ENCODE measurements at regions not wholly inside any gene's neighbourhood (a gene's known extent, or its start where the extent isn't known, plus 50 kb on each side); places are given as distances from the start of the nearest gene placed in this dataset.

- DNase-seq (ENCODE audit: low spot score): no peak
- H3K4me3 Mint-ChIP-seq (ENCODE audit: low read depth): no peak overlapping the region
- intact Hi-C loops (cut with micrococcal nuclease): no loop called here
- H3K27me3 Mint-ChIP-seq (ENCODE audit: low read depth): no peaks in the 10 kb centered on the region
- H3K9me3 Mint-ChIP-seq: peaks cover 6% of the 10 kb centered on the region
- H3K4me1 Mint-ChIP-seq (ENCODE audit: low read depth): peaks cover 72% of the 10 kb centered on the region
- peaks cover 76% of the 10 kb centered on the region for H3K36me3 Mint-ChIP-seq (ENCODE audit: low read depth)
- no peak overlapping the region for H3K27ac Mint-ChIP-seq
Measured at GRCh38 chr6:11345536-11345935, 113.1 kb upstream of the NEDD9 start.

GRCh38 chr6:11343963-11344723, 111.7 kb upstream of the NEDD9 start:
- Mint-ChIP-seq H3K4me1 (ENCODE audit: low read depth) (peaks cover 68% of the 10 kb centered on the region), H3K27ac (peak overlapping the region; percentile 61), H3K27me3 (ENCODE audit: low read depth) (no peaks in the 10 kb centered on the region), H3K4me3 (ENCODE audit: low read depth) (no peak overlapping the region), H3K9me3 (peaks cover 10% of the 10 kb centered on the region), H3K36me3 (ENCODE audit: low read depth) (peaks cover 74% of the 10 kb centered on the region)
- no peak for DNase-seq (ENCODE audit: low spot score)
- intact Hi-C loops (cut with micrococcal nuclease): loop anchor here (1.0 to 5.0 kb wide), 6 partner anchors 10 to 69 kb away; no protein-coding TSS in a partner anchor

- Mint-ChIP-seq H3K36me3 (ENCODE audit: low read depth) (peaks cover 66% of the 10 kb centered on the region), H3K9me3 (peaks cover 10% of the 10 kb centered on the region), H3K4me3 (ENCODE audit: low read depth) (no peak overlapping the region), H3K27me3 (ENCODE audit: low read depth) (no peaks in the 10 kb centered on the region), H3K27ac (peak overlapping the region; percentile 61), H3K4me1 (ENCODE audit: low read depth) (peaks cover 52% of the 10 kb centered on the region)
- no peak for DNase-seq (ENCODE audit: low spot score)
- intact Hi-C loops (cut with micrococcal nuclease): loop anchor here (1.0 to 5.0 kb wide), 7 partner anchors 12 to 69 kb away; no protein-coding TSS in a partner anchor
Measured at GRCh38 chr6:11341867-11342266, 109.4 kb upstream of the NEDD9 start.

GRCh38 chr6:11341303-11341702, 108.8 kb upstream of the NEDD9 start:
- Mint-ChIP-seq H3K27me3 (ENCODE audit: low read depth) (no peaks in the 10 kb centered on the region), H3K9me3 (peaks cover 10% of the 10 kb centered on the region), H3K4me1 (ENCODE audit: low read depth) (peaks cover 51% of the 10 kb centered on the region), H3K4me3 (ENCODE audit: low read depth) (no peak overlapping the region), H3K36me3 (ENCODE audit: low read depth) (peaks cover 64% of the 10 kb centered on the region), H3K27ac (peak overlapping the region; percentile 31)
- intact Hi-C loops (cut with micrococcal nuclease): loop anchor here (5.0 kb wide), 2 partner anchors 41 to 49 kb away; no protein-coding TSS in a partner anchor
- DNase-seq (ENCODE audit: low spot score): no peak

- H3K4me3 Mint-ChIP-seq (ENCODE audit: low read depth): no peak overlapping the region
Measured at GRCh38 chr6:11339380-11339779, 106.9 kb upstream of the NEDD9 start.

GRCh38 chr6:11337306-11337705, 104.8 kb upstream of the NEDD9 start:
- Mint-ChIP-seq H3K36me3 (ENCODE audit: low read depth) (peaks cover 70% of the 10 kb centered on the region), H3K9me3 (peaks cover 10% of the 10 kb centered on the region), H3K4me1 (ENCODE audit: low read depth) (peaks cover 33% of the 10 kb centered on the region), H3K4me3 (ENCODE audit: low read depth) (no peak overlapping the region), H3K27ac (no peak overlapping the region), H3K27me3 (ENCODE audit: low read depth) (no peaks in the 10 kb centered on the region)
- no peak for DNase-seq (ENCODE audit: low spot score)
- intact Hi-C loops (cut with micrococcal nuclease): no loop called here

More at GRCh38 chr6:11339380-11339779, 106.9 kb upstream of the NEDD9 start:
- Mint-ChIP-seq H3K27ac (no peak overlapping the region), H3K9me3 (peaks cover 10% of the 10 kb centered on the region), H3K36me3 (ENCODE audit: low read depth) (peaks cover 65% of the 10 kb centered on the region), H3K27me3 (ENCODE audit: low read depth) (no peaks in the 10 kb centered on the region), H3K4me1 (ENCODE audit: low read depth) (peaks cover 39% of the 10 kb centered on the region)
- DNase-seq (ENCODE audit: low spot score): no peak
- intact Hi-C loops (cut with micrococcal nuclease): no loop called here

GRCh38 chr6:11335826-11336225, 103.4 kb upstream of the NEDD9 start:
- no peak overlapping the region for H3K27ac Mint-ChIP-seq
- peaks cover 71% of the 10 kb centered on the region for H3K36me3 Mint-ChIP-seq (ENCODE audit: low read depth)
- no peaks in the 10 kb centered on the region for H3K27me3 Mint-ChIP-seq (ENCODE audit: low read depth)
- H3K4me1 Mint-ChIP-seq (ENCODE audit: low read depth): peaks cover 34% of the 10 kb centered on the region
- no peak for DNase-seq (ENCODE audit: low spot score)
- peaks cover 10% of the 10 kb centered on the region for H3K9me3 Mint-ChIP-seq
- intact Hi-C loops (cut with micrococcal nuclease): no loop called here
- no peak overlapping the region for H3K4me3 Mint-ChIP-seq (ENCODE audit: low read depth)

GRCh38 chr6:11333132-11333849, 100.8 kb upstream of the NEDD9 start:
- Mint-ChIP-seq H3K9me3 (no peaks in the 10 kb centered on the region), H3K4me3 (ENCODE audit: low read depth) (no peak overlapping the region), H3K27me3 (ENCODE audit: low read depth) (no peaks in the 10 kb centered on the region), H3K4me1 (ENCODE audit: low read depth) (peaks cover 50% of the 10 kb centered on the region), H3K36me3 (ENCODE audit: low read depth) (peaks cover 65% of the 10 kb centered on the region), H3K27ac (peak overlapping the region; percentile 27)
- intact Hi-C loops (cut with micrococcal nuclease): no loop called here
- DNase-seq (ENCODE audit: low spot score): no peak

GRCh38 chr6:11332463-11332862, 100.0 kb upstream of the NEDD9 start:
- Mint-ChIP-seq H3K4me1 (ENCODE audit: low read depth) (peaks cover 56% of the 10 kb centered on the region), H3K27me3 (ENCODE audit: low read depth) (no peaks in the 10 kb centered on the region), H3K4me3 (ENCODE audit: low read depth) (no peak overlapping the region), H3K9me3 (no peaks in the 10 kb centered on the region), H3K27ac (no peak overlapping the region), H3K36me3 (ENCODE audit: low read depth) (peaks cover 65% of the 10 kb centered on the region)
- no peak for DNase-seq (ENCODE audit: low spot score)
- intact Hi-C loops (cut with micrococcal nuclease): no loop called here

- Mint-ChIP-seq H3K4me3 (ENCODE audit: low read depth) (no peak overlapping the region), H3K9me3 (no peaks in the 10 kb centered on the region), H3K36me3 (ENCODE audit: low read depth) (peaks cover 74% of the 10 kb centered on the region), H3K27me3 (ENCODE audit: low read depth) (no peaks in the 10 kb centered on the region), H3K27ac (peak overlapping the region; percentile 85), H3K4me1 (ENCODE audit: low read depth) (peaks cover 66% of the 10 kb centered on the region)
- DNase-seq (ENCODE audit: low spot score): no peak
- intact Hi-C loops (cut with micrococcal nuclease): no loop called here
Measured at GRCh38 chr6:11331111-11331510, 98.6 kb upstream of the NEDD9 start.

- H3K4me1 Mint-ChIP-seq (ENCODE audit: low read depth): peaks cover 66% of the 10 kb centered on the region
- intact Hi-C loops (cut with micrococcal nuclease): loop anchor here (1.0 kb wide), 2 partner anchors 12 to 38 kb away; no protein-coding TSS in a partner anchor
- H3K27me3 Mint-ChIP-seq (ENCODE audit: low read depth): no peaks in the 10 kb centered on the region
- no peaks in the 10 kb centered on the region for H3K9me3 Mint-ChIP-seq
- H3K27ac Mint-ChIP-seq: peak overlapping the region; percentile 85
- no peak for DNase-seq (ENCODE audit: low spot score)
- peaks cover 68% of the 10 kb centered on the region for H3K36me3 Mint-ChIP-seq (ENCODE audit: low read depth)
- peak overlapping the region; percentile 13 for H3K4me3 Mint-ChIP-seq (ENCODE audit: low read depth)
Measured at GRCh38 chr6:11330413-11330760, 97.9 kb upstream of the NEDD9 start.

- Mint-ChIP-seq H3K4me1 (ENCODE audit: low read depth) (peaks cover 70% of the 10 kb centered on the region), H3K4me3 (ENCODE audit: low read depth) (peak overlapping the region; percentile 13), H3K36me3 (ENCODE audit: low read depth) (peaks cover 68% of the 10 kb centered on the region), H3K27ac (peak overlapping the region; percentile 85), H3K27me3 (ENCODE audit: low read depth) (no peaks in the 10 kb centered on the region), H3K9me3 (no peaks in the 10 kb centered on the region)
- no peak for DNase-seq (ENCODE audit: low spot score)
- intact Hi-C loops (cut with micrococcal nuclease): loop anchor here (1.0 kb wide), 2 partner anchors 12 to 38 kb away; no protein-coding TSS in a partner anchor
Measured at GRCh38 chr6:11329726-11330412, 97.4 kb upstream of the NEDD9 start.
